H1 (cell line): ENCODE measurements at regions not wholly inside any gene's neighbourhood (a gene's known extent, or its start where the extent isn't known, plus 50 kb on each side); places are given as distances from the start of the nearest gene placed in this dataset.

Experiments used
- CTCF ChIA-PET: fragments of 300-600 bp; sonication (Branson Sonifier 250); formaldehyde crosslinking; loops from one replicate; lab custom pipeline; 2021; ENCODE audit not compliant: partially characterized antibody; lab: Charles Lee
- POLR2A ChIA-PET: fragments of 300-600 bp; sonication (Branson Sonifier 250); formaldehyde crosslinking; loops from one replicate; lab custom pipeline; 2021; ENCODE audit warnings: inconsistent platforms; ENCODE audit not compliant: partially characterized antibody; lab: Charles Lee
- DNase-seq, 2 experiments: peaks; one replicate each; pipeline versions ENCODE4 v3.0.0 to v3.0.0-alpha.2; 2010 to 2022; ENCODE audit warnings: low spot score in 2 of 2, low read depth in 1 of 2, mixed read lengths in 1 of 2
- FAIRE-seq: peaks from 2 replicates; lab custom pipeline; 2011; peaks lifted over from hg19 to GRCh38; lab: Jason Lieb, UNC
- H2AFZ ChIP-seq: 2 replicates; pipeline ENCODE4 v1.8.1; 2012; ENCODE audit warnings: low read length, inconsistent platforms
- H2AK5ac ChIP-seq: 2 replicates; pipeline ENCODE4 v1.6.1; 2013; ENCODE audit warnings: low read depth, low read length
- H2BK120ac ChIP-seq: replicated peaks from 2 replicates; pipeline ENCODE3; 2013; ENCODE audit warnings: low read depth, low read length, inconsistent platforms
- H2BK12ac ChIP-seq: 2 replicates; pipeline ENCODE4 v1.6.1; 2013; ENCODE audit warnings: low read depth, low read length
- H2BK15ac ChIP-seq: 2 replicates; pipeline ENCODE4 v1.6.1; 2013; ENCODE audit warnings: low read length
- H2BK20ac ChIP-seq: 2 replicates; pipeline ENCODE4 v1.6.1; 2013; ENCODE audit warnings: low read length
- H2BK5ac ChIP-seq: 2 replicates; pipeline ENCODE4 v1.6.1; 2013; ENCODE audit warnings: low read depth, low read length
- H3K14ac ChIP-seq: 2 replicates; pipeline ENCODE4 v1.6.1; 2013; ENCODE audit warnings: inconsistent platforms; ENCODE audit not compliant: insufficient read length
- H3K18ac ChIP-seq: 2 replicates; pipeline ENCODE4 v1.6.1; 2013; ENCODE audit warnings: low read length; ENCODE audit errors: extremely low read depth
- H3K23ac ChIP-seq: 2 replicates; pipeline ENCODE4 v1.6.1; 2013; ENCODE audit warnings: inconsistent platforms; ENCODE audit not compliant: insufficient read length
- H3K23me2 ChIP-seq: 2 replicates; pipeline ENCODE4 v1.6.1; 2013; ENCODE audit warnings: low read depth, low read length
- H3K27ac ChIP-seq: 2 replicates; pipeline ENCODE4 v1.6.1; 2011; ENCODE audit warnings: low read depth, low read length, inconsistent platforms
- H3K27me3 ChIP-seq, 4 experiments: replicated peaks in 1 of 4; 1 replicate in 1 of 4; 2 replicates in 3 of 4; pipeline versions ENCODE4 v1.6.1 to v1.8.1; 2011 to 2013; ENCODE audit warnings: low read length in 3 of 4, mild to moderate bottlenecking in 3 of 4, inconsistent platforms in 2 of 4, mixed read lengths in 2 of 4, moderate library complexity in 1 of 4; ENCODE audit not compliant: control insufficient read depth in 3 of 4, insufficient read depth in 3 of 4; ENCODE audit errors: extremely low read depth in 1 of 4
- H3K36me3 ChIP-seq, 4 experiments: 2 replicates each; pipeline versions ENCODE4 v1.6.1 to v1.8.1; 2011 to 2013; ENCODE audit warnings: mild to moderate bottlenecking in 4 of 4, low read length in 3 of 4, moderate library complexity in 2 of 4, control low read depth in 1 of 4, inconsistent platforms in 1 of 4; ENCODE audit not compliant: insufficient read depth in 4 of 4, control insufficient read depth in 2 of 4
- H3K4ac ChIP-seq: replicated peaks from 2 replicates; pipeline ENCODE3; 2013; ENCODE audit warnings: low read length, low read depth, mixed read lengths, inconsistent platforms; ENCODE audit not compliant: insufficient read length
- H3K4me1 ChIP-seq, 4 experiments: replicated peaks in 1 of 4; 1 replicate in 1 of 4; 2 replicates in 3 of 4; pipeline versions ENCODE4 v1.6.1 to v1.8.1; 2011 to 2013; ENCODE audit warnings: low read length in 3 of 4, inconsistent platforms in 2 of 4, mixed read lengths in 1 of 4; ENCODE audit not compliant: insufficient read depth in 4 of 4, control insufficient read depth in 3 of 4
- H3K4me2 ChIP-seq, 2 experiments: 2 replicates each; pipeline versions ENCODE4 v1.6.1 to v1.8.1; 2011 to 2013; ENCODE audit warnings: low read depth in 2 of 2, low read length in 2 of 2, control low read depth in 1 of 2, inconsistent platforms in 1 of 2, mild to moderate bottlenecking in 1 of 2; ENCODE audit not compliant: insufficient read depth in 1 of 2
- H3K4me3 ChIP-seq, 4 experiments: fragments of 200-600, 300-600 bp in 1 of 4; sonication (generic), shearing (Covaris generic), sonication (Bioruptor Twin) in 1 of 4; 2 replicates each; pipeline versions ENCODE4 v1.5.1 to v1.8.1; 2011 to 2016; ENCODE audit warnings: low read length in 4 of 4, low read depth in 3 of 4, control low read depth in 2 of 4, inconsistent platforms in 2 of 4, mild to moderate bottlenecking in 2 of 4, mixed read lengths in 1 of 4, moderate library complexity in 1 of 4; ENCODE audit not compliant: insufficient read depth in 2 of 4; ENCODE audit errors: extremely low read depth in 1 of 4
- H3K56ac ChIP-seq: replicated peaks from 2 replicates; pipeline ENCODE3; 2013; ENCODE audit warnings: low read depth, mild to moderate bottlenecking, mixed read lengths, low read length, inconsistent platforms; ENCODE audit not compliant: insufficient read length
- H3K79me1 ChIP-seq: 2 replicates; pipeline ENCODE4 v1.6.1; 2013; ENCODE audit warnings: low read depth, low read length, control low read depth
- H3K79me2 ChIP-seq, 2 experiments: 2 replicates each; pipeline versions ENCODE4 v1.6.1 to v1.8.1; 2012 to 2013; ENCODE audit warnings: low read length in 2 of 2, mild to moderate bottlenecking in 2 of 2, inconsistent platforms in 1 of 2; ENCODE audit not compliant: insufficient read depth in 2 of 2, control insufficient read depth in 1 of 2
- H3K9ac ChIP-seq, 4 experiments: replicated peaks in 1 of 4; 1 replicate in 1 of 4; 2 replicates in 3 of 4; pipeline versions ENCODE4 v1.6.1 to v1.8.1; 2011 to 2013; ENCODE audit warnings: low read depth in 3 of 4, low read length in 3 of 4, control low read depth in 2 of 4, mild to moderate bottlenecking in 2 of 4, moderate library complexity in 2 of 4, inconsistent platforms in 1 of 4; ENCODE audit errors: extremely low read depth in 1 of 4
- H3K9me3 ChIP-seq, 2 experiments: 2 replicates each; pipeline versions ENCODE4 v1.6.1 to v1.8.1; 2012 to 2013; ENCODE audit warnings: mild to moderate bottlenecking in 2 of 2, moderate library complexity in 2 of 2, control low read depth in 1 of 2, inconsistent platforms in 1 of 2, low read depth in 1 of 2, low read length in 1 of 2, mixed read lengths in 1 of 2; ENCODE audit not compliant: insufficient read depth in 2 of 2
- H4K20me1 ChIP-seq, 2 experiments: replicated peaks in 1 of 2; 2 replicates each; pipeline versions ENCODE3 to v1.8.1; 2011 to 2013; ENCODE audit warnings: inconsistent platforms in 2 of 2, low read length in 2 of 2, mild to moderate bottlenecking in 1 of 2; ENCODE audit not compliant: insufficient read depth in 2 of 2, control insufficient read depth in 1 of 2
- H4K5ac ChIP-seq: 2 replicates; pipeline ENCODE4 v1.6.1; 2013; ENCODE audit warnings: low read length, low read depth, mixed read lengths, inconsistent platforms; ENCODE audit not compliant: insufficient read length
- H4K8ac ChIP-seq: 2 replicates; pipeline ENCODE4 v1.8.0; 2013; ENCODE audit warnings: mild to moderate bottlenecking, moderate library complexity, low read length, inconsistent platforms; ENCODE audit not compliant: insufficient read depth; ENCODE audit errors: extremely low read depth
- H4K91ac ChIP-seq: replicated peaks from 2 replicates; pipeline ENCODE3; 2013; ENCODE audit warnings: low read length, mixed read lengths, inconsistent platforms; ENCODE audit not compliant: insufficient read length
- BACH1 ChIP-seq: IDR thresholded peaks from 2 replicates; pipeline ENCODE4 v1.6.1; 2012; ENCODE audit warnings: low read length, improper control_type of control experiment
- BCL11A ChIP-seq, 2 experiments: IDR thresholded peaks; one replicate each; pipeline ENCODE4 v1.6.1; 2011; ENCODE audit warnings: low read depth in 2 of 2, low read length in 2 of 2, mild to moderate bottlenecking in 2 of 2
- GTF2F1 ChIP-seq: IDR thresholded peaks from 2 replicates; pipeline ENCODE4 v1.6.1; 2012; ENCODE audit warnings: low read depth, low read length, improper control_type of control experiment, borderline replicate concordance
- JUN ChIP-seq: IDR thresholded peaks from 2 replicates; pipeline ENCODE4 v1.6.1; 2011; ENCODE audit warnings: low read depth, mild to moderate bottlenecking, improper control_type of control experiment, low read length
- POLR2A ChIP-seq, 2 experiments: IDR thresholded peaks; 1 replicate in 1 of 2; 2 replicates in 1 of 2; pipeline ENCODE4 v1.6.1; 2011; ENCODE audit warnings: low read depth in 2 of 2, low read length in 2 of 2, mild to moderate bottlenecking in 2 of 2; ENCODE audit errors: control extremely low read depth in 1 of 2
- POU5F1 ChIP-seq: IDR thresholded peaks from 2 replicates; pipeline ENCODE4 v1.6.1; 2011; ENCODE audit warnings: low read depth, mild to moderate bottlenecking, low read length, moderate library complexity
- RFX5 ChIP-seq: IDR thresholded peaks from 2 replicates; pipeline ENCODE4 v1.6.1; 2011; ENCODE audit warnings: low read depth, low read length, improper control_type of control experiment, borderline replicate concordance
- SIRT6 ChIP-seq: IDR thresholded peaks from one replicate; pipeline ENCODE4 v1.7.1; 2012; ENCODE audit warnings: low read length, inconsistent platforms
- SP1 ChIP-seq: IDR thresholded peaks from 2 replicates; pipeline ENCODE4 v1.6.1; 2011; ENCODE audit warnings: low read depth, low read length
- SP4 ChIP-seq: IDR thresholded peaks from 2 replicates; pipeline ENCODE4 v1.6.1; 2012; ENCODE audit warnings: low read length, inconsistent platforms
- SRF ChIP-seq: IDR thresholded peaks from 2 replicates; pipeline ENCODE4 v1.6.1; 2011; ENCODE audit warnings: mild to moderate bottlenecking, low read depth, low read length, moderate library complexity
- TEAD4 ChIP-seq: IDR thresholded peaks from 2 replicates; pipeline ENCODE4 v1.6.1; 2012; ENCODE audit warnings: low read depth, low read length, inconsistent platforms, mixed read lengths
- WGBS, 2 experiments: shearing (Covaris generic) in 1 of 2; methylation state at CpG; one replicate each; pipeline versions ENCODE4 v1.1.6 to v1.1.7; 2013 to 2015; ENCODE audit warnings: low lambda C conversion rate in 2 of 2, mixed read lengths in 2 of 2, inconsistent platforms in 1 of 2, low coverage in 1 of 2, missing lambda C conversion rate in 1 of 2; ENCODE audit not compliant: insufficient replicate concordance in 2 of 2, insufficient coverage in 1 of 2, insufficient read length in 1 of 2; ENCODE audit errors: extremely low coverage in 1 of 2, missing lambda C conversion rate in 1 of 2; 5-methylcytosine and 5-hydroxymethylcytosine counted together
- TF ChIP-seq, protein P1 (sequence below): IDR thresholded peaks from 2 replicates; pipeline ENCODE4 v1.6.1; 2012; ENCODE audit warnings: inconsistent platforms
- TF ChIP-seq, protein P2 (sequence below): IDR thresholded peaks from 2 replicates; pipeline ENCODE4 v1.6.1; 2012; ENCODE audit warnings: low read length, inconsistent platforms

- H2AFZ ChIP-seq = no peak overlapping the region
- H4K8ac ChIP-seq = no peak overlapping the region
- TF ChIP-seq BACH1 (no peak), SP4 (no peak), GTF2F1 (no peak), TEAD4 (no peak), POLR2A (IDR thresholded peaks at IDR 0.05; ENCODE audit: control extremely low read depth in 1 of 2, low read depth in 2 of 2, low read length in 2 of 2) (no peak), POU5F1 (no peak), SP1 (no peak), JUN (no peak), BCL11A (IDR thresholded peaks at IDR 0.05; ENCODE audit: low read depth in 2 of 2, low read length in 2 of 2) (no peak), SRF (no peak), SIRT6 (no peak), RFX5 (no peak)
- TF ChIP-seq, protein P1, sequence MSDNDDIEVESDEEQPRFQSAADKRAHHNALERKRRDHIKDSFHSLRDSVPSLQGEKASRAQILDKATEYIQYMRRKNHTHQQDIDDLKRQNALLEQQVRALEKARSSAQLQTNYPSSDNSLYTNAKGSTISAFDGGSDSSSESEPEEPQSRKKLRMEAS = no peak
- TF ChIP-seq, protein P2, sequence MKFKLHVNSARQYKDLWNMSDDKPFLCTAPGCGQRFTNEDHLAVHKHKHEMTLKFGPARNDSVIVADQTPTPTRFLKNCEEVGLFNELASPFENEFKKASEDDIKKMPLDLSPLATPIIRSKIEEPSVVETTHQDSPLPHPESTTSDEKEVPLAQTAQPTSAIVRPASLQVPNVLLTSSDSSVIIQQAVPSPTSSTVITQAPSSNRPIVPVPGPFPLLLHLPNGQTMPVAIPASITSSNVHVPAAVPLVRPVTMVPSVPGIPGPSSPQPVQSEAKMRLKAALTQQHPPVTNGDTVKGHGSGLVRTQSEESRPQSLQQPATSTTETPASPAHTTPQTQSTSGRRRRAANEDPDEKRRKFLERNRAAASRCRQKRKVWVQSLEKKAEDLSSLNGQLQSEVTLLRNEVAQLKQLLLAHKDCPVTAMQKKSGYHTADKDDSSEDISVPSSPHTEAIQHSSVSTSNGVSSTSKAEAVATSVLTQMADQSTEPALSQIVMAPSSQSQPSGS = no peak
- CTCF ChIA-PET = no interaction called here
- no peak overlapping the region for H2AK5ac ChIP-seq
- H3K14ac ChIP-seq = no peak overlapping the region
- H3K36me3 ChIP-seq = no peaks in the 10 kb centered on the region
- no peak overlapping the region for H3K23ac ChIP-seq
- no peak overlapping the region for H2BK15ac ChIP-seq
- WGBS, 2 experiments = 71% methylated on average over 1 of the region's 1 CpG; no CpG with 5 or more reads in 1 of the 2 experiments
- no peaks in the 10 kb centered on the region for H3K4me1 ChIP-seq
- no peak overlapping the region for H3K18ac ChIP-seq
- no peak overlapping the region for H3K27ac ChIP-seq
- DNase-seq (no peak), FAIRE-seq (no peak)
- H2BK20ac ChIP-seq = no peak overlapping the region
- H3K79me1 ChIP-seq = no peaks in the 10 kb centered on the region
- no peak overlapping the region for H3K56ac ChIP-seq
- no peak overlapping the region for H3K9ac ChIP-seq
- no peak overlapping the region for H4K5ac ChIP-seq
- H2BK5ac ChIP-seq = no peak overlapping the region
- no peaks in the 10 kb centered on the region for H4K20me1 ChIP-seq
- no peak overlapping the region for H3K4ac ChIP-seq
- H3K79me2 ChIP-seq = no peaks in the 10 kb centered on the region
- POLR2A ChIA-PET = no interaction called here
- no peak overlapping the region for H3K4me2 ChIP-seq
- H4K91ac ChIP-seq = no peak overlapping the region
- H2BK12ac ChIP-seq = no peak overlapping the region
- no peak overlapping the region for H3K4me3 ChIP-seq
- no peaks in the 10 kb centered on the region for H3K9me3 ChIP-seq
- no peak overlapping the region for H2BK120ac ChIP-seq
- no peaks in the 10 kb centered on the region for H3K23me2 ChIP-seq
- no peaks in the 10 kb centered on the region for H3K27me3 ChIP-seq
These were observed 81.6 kb upstream of the KLF4 start for GRCh38 chr9:107571148-107571547.
